Smooth muscle cell (in vitro differentiated cells): ENCODE measurements at regions not wholly inside any gene's neighbourhood (a gene's known extent, or its start where the extent isn't known, plus 50 kb on each side); places are given as distances from the start of the nearest gene placed in this dataset.

ENCODE experiments used
- DNase-seq: peaks from one replicate; lab custom pipeline; 2025; ENCODE audit not compliant: unreplicated experiment; lab: John Stamatoyannopoulos, UW
- H2AFZ ChIP-seq: fragments of 200-600 bp; sonication (generic); 2 replicates; pipeline ENCODE4 v1.6.0; 2016; ENCODE audit warnings: antibody characterized with exemption, low read depth, mild to moderate bottlenecking
- H3F3A ChIP-seq: fragments of 200-600 bp; sonication (generic); 2 replicates; pipeline ENCODE4 v1.6.0; 2017; ENCODE audit warnings: antibody characterized with exemption, low read depth
- H3K27ac ChIP-seq: fragments of 200-600 bp; sonication (generic); 2 replicates; pipeline ENCODE4 v1.5.1; 2016; ENCODE audit warnings: low read depth, mild to moderate bottlenecking
- H3K27me3 ChIP-seq: fragments of 200-600 bp; sonication (generic); 2 replicates; pipeline ENCODE4 v1.6.1; 2016; ENCODE audit warnings: low read depth, mild to moderate bottlenecking
- H3K36me3 ChIP-seq: fragments of 200-600 bp; sonication (generic); 2 replicates; pipeline ENCODE4 v1.5.1; 2016; ENCODE audit warnings: low read depth
- H3K4me1 ChIP-seq: fragments of 200-600 bp; sonication (generic); 2 replicates; pipeline ENCODE4 v1.5.1; 2016; ENCODE audit warnings: low read depth
- H3K4me2 ChIP-seq: fragments of 200-600 bp; sonication (generic); 2 replicates; pipeline ENCODE4 v1.6.0; 2016; ENCODE audit warnings: mild to moderate bottlenecking
- H3K4me3 ChIP-seq: fragments of 200-600 bp; sonication (generic); 2 replicates; pipeline ENCODE4 v1.5.1; 2016; ENCODE audit warnings: mild to moderate bottlenecking
- H3K79me2 ChIP-seq: fragments of 200-600 bp; sonication (generic); 2 replicates; pipeline ENCODE4 v1.6.0; 2016; ENCODE audit warnings: low read depth, mild to moderate bottlenecking
- H3K9ac ChIP-seq: fragments of 200-600 bp; sonication (generic); 2 replicates; pipeline ENCODE4 v1.6.0; 2016; ENCODE audit warnings: low read depth
- H3K9me3 ChIP-seq: fragments of 200-600 bp; sonication (generic); replicated peaks from 2 replicates; pipeline ENCODE4 v1.5.1; 2016; ENCODE audit warnings: low read depth
- H4K20me1 ChIP-seq: fragments of 200-600 bp; sonication (generic); 2 replicates; pipeline ENCODE4 v1.6.0; 2016; ENCODE audit warnings: low read depth
- CTCF ChIP-seq: fragments of 200-600 bp; sonication (generic); IDR thresholded peaks from 2 replicates; pipeline ENCODE4 v1.5.1; 2017; ENCODE audit warnings: borderline replicate concordance, mild to moderate bottlenecking, antibody characterized with exemption; ENCODE audit not compliant: insufficient read depth, poor library complexity, severe bottlenecking
- WGBS: methylation state at CpG from one replicate; pipeline ENCODE4 v1.1.7; 2016; ENCODE audit warnings: low lambda C conversion rate; 5-methylcytosine and 5-hydroxymethylcytosine counted together

GRCh38 chr12:77160931-77161330 is 95.6 kb upstream of the E2F7 start:
- Histone ChIP-seq H3K27ac (no peak overlapping the region), H3K9ac (no peak overlapping the region), H3K4me1 (peaks cover 40% of the 10 kb centered on the region), H3K4me3 (no peak overlapping the region), H4K20me1 (no peaks in the 10 kb centered on the region), H3K4me2 (peak overlapping the region; percentile 17), H3K79me2 (no peaks in the 10 kb centered on the region), H3F3A (no peaks in the 10 kb centered on the region), H2AFZ (no peak overlapping the region), H3K9me3 (no peaks in the 10 kb centered on the region), H3K36me3 (no peaks in the 10 kb centered on the region), H3K27me3 (no peaks in the 10 kb centered on the region)
- no peak for TF ChIP-seq CTCF
- DNase-seq: no peak

GRCh38 chr12:77153706-77154105 is 88.3 kb upstream of the E2F7 start:
- no peak overlapping the region for H3K4me2 ChIP-seq
- DNase-seq: no peak
- no peak for TF ChIP-seq CTCF
- no peaks in the 10 kb centered on the region for H4K20me1 ChIP-seq
- 93% methylated on average over 3 of the region's 3 CpGs for WGBS
- H3K9me3 ChIP-seq: no peaks in the 10 kb centered on the region
- H3K79me2 ChIP-seq: no peaks in the 10 kb centered on the region
- no peaks in the 10 kb centered on the region for H3F3A ChIP-seq
- H3K4me3 ChIP-seq: no peak overlapping the region
- no peak overlapping the region for H3K27ac ChIP-seq
- H2AFZ ChIP-seq: no peak overlapping the region
- peaks cover 9% of the 10 kb centered on the region for H3K4me1 ChIP-seq
- no peaks in the 10 kb centered on the region for H3K27me3 ChIP-seq
- H3K9ac ChIP-seq: no peak overlapping the region
- H3K36me3 ChIP-seq: no peaks in the 10 kb centered on the region

- Histone ChIP-seq H3K79me2 (no peaks in the 10 kb centered on the region), H3K9ac (no peak overlapping the region), H3K4me3 (no peak overlapping the region), H4K20me1 (no peaks in the 10 kb centered on the region), H3K27me3 (no peaks in the 10 kb centered on the region), H3K4me2 (no peak overlapping the region), H3K9me3 (no peaks in the 10 kb centered on the region), H3K4me1 (peaks cover 9% of the 10 kb centered on the region), H3F3A (no peaks in the 10 kb centered on the region), H3K36me3 (no peaks in the 10 kb centered on the region), H2AFZ (peak overlapping the region; percentile 74), H3K27ac (no peak overlapping the region)
- no peak for DNase-seq
- WGBS: 2% methylated on average over 2 of the region's 2 CpGs
- TF ChIP-seq CTCF: peak; percentile 60
These were observed 87.3 kb upstream of the E2F7 start for GRCh38 chr12:77152623-77153193.

DNA sequence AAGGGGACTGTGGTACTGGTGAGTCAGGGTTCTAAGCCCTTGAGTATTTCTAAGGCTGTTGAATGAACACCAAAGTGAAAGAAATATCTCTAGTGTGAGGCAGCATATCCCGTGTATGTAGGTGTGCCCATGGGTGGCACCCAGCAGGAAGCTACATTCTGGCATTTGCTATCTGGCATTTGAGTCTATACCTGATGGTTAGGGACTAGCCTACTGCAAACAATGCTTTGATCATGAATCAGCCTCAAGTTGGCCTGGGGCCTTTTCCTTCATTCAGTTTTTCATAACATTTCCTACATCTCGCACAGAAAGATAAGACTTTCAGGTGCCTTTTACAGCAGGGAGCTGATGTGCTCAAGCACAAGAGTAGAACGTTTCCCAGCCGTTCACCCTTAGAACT is 85.7 kb upstream of the E2F7 start:
- no peaks in the 10 kb centered on the region for H3K36me3 ChIP-seq
- no peaks in the 10 kb centered on the region for H3K79me2 ChIP-seq
- H3K27me3 ChIP-seq: no peaks in the 10 kb centered on the region
- no peak for TF ChIP-seq CTCF
- no peak overlapping the region for H3K27ac ChIP-seq
- H3K9ac ChIP-seq: no peak overlapping the region
- DNase-seq: no peak
- H3F3A ChIP-seq: no peaks in the 10 kb centered on the region
- no peaks in the 10 kb centered on the region for H3K9me3 ChIP-seq
- H3K4me3 ChIP-seq: no peak overlapping the region
- WGBS: 57% methylated on average over 4 of the region's 4 CpGs
- no peak overlapping the region for H2AFZ ChIP-seq
- no peak overlapping the region for H3K4me2 ChIP-seq
- H4K20me1 ChIP-seq: no peaks in the 10 kb centered on the region
- peaks cover 9% of the 10 kb centered on the region for H3K4me1 ChIP-seq
